Gastrocnemius medialis (tissue), 4 donors: ENCODE measurements at regions not wholly inside any gene's neighbourhood (a gene's known extent, or its start where the extent isn't known, plus 50 kb on each side); places are given as distances from the start of the nearest gene placed in this dataset.

Experiments used
- ATAC-seq, 2 donors: fragments of 150-250 bp; one replicate each; pipeline ENCODE4 v1.9.1; 2016
- DNase-seq, 2 donors: peaks; one replicate each; pipeline ENCODE4 v3.0.0-alpha.2; 2019
- H3K27ac ChIP-seq, 4 donors: fragments of 200-600 bp; sonication (generic); 1 replicate in 1 of 4; 2 replicates in 3 of 4; pipeline ENCODE4 v1.5.1; 2016 to 2018; ENCODE audit warnings: mild to moderate bottlenecking in 2 of 4, moderate library complexity in 1 of 4
- H3K27me3 ChIP-seq, 3 donors: fragments of 200-600 bp; sonication (generic) in 2 of 3; 1 replicate in 1 of 3; 2 replicates in 2 of 3; pipeline versions ENCODE4 v1.5.1 to v1.6.0; 2016 to 2019; ENCODE audit warnings: mild to moderate bottlenecking in 1 of 3, moderate library complexity in 1 of 3
- H3K36me3 ChIP-seq, 2 donors: fragments of 200-600 bp; sonication (generic) in 1 of 2; one replicate each; pipeline ENCODE4 v1.5.1; 2017 to 2018
- H3K4me1 ChIP-seq, 2 donors: fragments of 200-600 bp; sonication (generic) in 1 of 2; one replicate each; pipeline ENCODE4 v1.5.1; 2016 to 2017; ENCODE audit warnings: mild to moderate bottlenecking in 2 of 2
- H3K4me3 ChIP-seq, 4 donors: fragments of 200-600 bp; sonication (generic) in 3 of 4; 1 replicate in 1 of 4; 2 replicates in 3 of 4; pipeline ENCODE4 v1.5.1; 2016 to 2019; ENCODE audit warnings: mild to moderate bottlenecking in 2 of 4
- H3K9me3 ChIP-seq, 3 donors: fragments of 200-600 bp; sonication (generic) in 2 of 3; 1 replicate in 1 of 3; 2 replicates in 2 of 3; pipeline ENCODE4 v1.5.1; 2016 to 2019
- CTCF ChIP-seq, 5 experiments: fragments of 450-650 bp in 3 of 5; fragments of 200-600 bp in 2 of 5; sonication (generic) in 2 of 5; IDR thresholded peaks in 4 of 5; conservative IDR thresholded peaks in 1 of 5; 1 replicate in 4 of 5; 2 replicates in 1 of 5; pipeline ENCODE4 v1.5.1; 2016 to 2019; ENCODE audit warnings: antibody characterized with exemption in 5 of 5, mild to moderate bottlenecking in 3 of 5, moderate library complexity in 3 of 5
- POLR2A ChIP-seq, 2 donors: fragments of 450-650 bp; IDR thresholded peaks; one replicate each; pipeline ENCODE4 v1.6.1; 2017; ENCODE audit warnings: antibody characterized with exemption in 2 of 2, mild to moderate bottlenecking in 2 of 2, moderate library complexity in 2 of 2
- in situ Hi-C, 4 donors: fragments of 200-750 bp; cut with MboI; loops; one replicate each; pipeline versions ENCODE4 v1.15.0 to v1.8.0; 2017; ENCODE audit warnings: low sequenced_read_pairs in 4 of 4
- intact Hi-C: fragments of 100-400 bp; cut with DNase I; formaldehyde crosslinking; loops from one replicate; pipeline ENCODE4 v1.15.1; 2023; ENCODE audit warnings: low total_unique reads

- TF ChIP-seq CTCF (IDR thresholded peaks at IDR 0.05 in 4 of 5, conservative IDR thresholded peaks at IDR 0.05 in 1 of 5) (no peak), POLR2A (IDR thresholded peaks at IDR 0.05) (no peak)
- H3K4me1 ChIP-seq, result no peaks in the 10 kb centered on the region
- H3K36me3 ChIP-seq, result no peaks in the 10 kb centered on the region
- DNase-seq (no peak), ATAC-seq (no peak)
- in situ Hi-C loops (no loop called here), intact Hi-C loops (no loop called here)
- no peaks in the 10 kb centered on the region for H3K9me3 ChIP-seq
- H3K4me3 ChIP-seq, result no peak overlapping the region
- H3K27ac ChIP-seq, result no peak overlapping the region
- H3K27me3 ChIP-seq, result no peaks in the 10 kb centered on the region
These were observed 434.2 kb downstream of the DYNC2H1 start for GRCh38 chr11:103543456-103543855.

GRCh38 chr11:103544874-103545273, 435.6 kb downstream of the DYNC2H1 start:
- H3K4me3 ChIP-seq, result no peak overlapping the region
- intact Hi-C loops, result no loop called here
- no peak for TF ChIP-seq CTCF (IDR thresholded peaks at IDR 0.05 in 4 of 5, conservative IDR thresholded peaks at IDR 0.05 in 1 of 5)
- no peak for TF ChIP-seq POLR2A (IDR thresholded peaks at IDR 0.05)
- no peaks in the 10 kb centered on the region for H3K4me1 ChIP-seq
- H3K27me3 ChIP-seq, result no peaks in the 10 kb centered on the region
- no peaks in the 10 kb centered on the region for H3K36me3 ChIP-seq
- no peaks in the 10 kb centered on the region for H3K9me3 ChIP-seq
- in situ Hi-C loops, result loop anchor here in 1 of 4 donors (5.0 kb wide), 1 partner anchor 42 kb away; no protein-coding TSS in a partner anchor
- DNase-seq, result no peak
- ATAC-seq, result no peak
- H3K27ac ChIP-seq, result no peak overlapping the region

GRCh38 chr11:103545551-103545950, 436.3 kb downstream of the DYNC2H1 start:
- in situ Hi-C loops, result loop anchor here in 1 of 4 donors (5.0 kb wide), 1 partner anchor 42 kb away; no protein-coding TSS in a partner anchor
- DNase-seq (no peak), ATAC-seq (no peak)
- Histone ChIP-seq H3K9me3 (no peaks in the 10 kb centered on the region), H3K27ac (no peak overlapping the region), H3K27me3 (no peaks in the 10 kb centered on the region), H3K36me3 (no peaks in the 10 kb centered on the region), H3K4me3 (no peak overlapping the region), H3K4me1 (no peaks in the 10 kb centered on the region)
- intact Hi-C loops, result no loop called here
- TF ChIP-seq CTCF (IDR thresholded peaks at IDR 0.05 in 4 of 5, conservative IDR thresholded peaks at IDR 0.05 in 1 of 5) (no peak), POLR2A (IDR thresholded peaks at IDR 0.05) (no peak)

GRCh38 chr11:103546236-103546635, 437.0 kb downstream of the DYNC2H1 start:
- no peak for TF ChIP-seq POLR2A (IDR thresholded peaks at IDR 0.05)
- no peak for TF ChIP-seq CTCF (IDR thresholded peaks at IDR 0.05 in 4 of 5, conservative IDR thresholded peaks at IDR 0.05 in 1 of 5)
- DNase-seq, result no peak
- Histone ChIP-seq H3K36me3 (no peaks in the 10 kb centered on the region), H3K4me1 (no peaks in the 10 kb centered on the region), H3K4me3 (no peak overlapping the region), H3K9me3 (no peaks in the 10 kb centered on the region), H3K27ac (no peak overlapping the region), H3K27me3 (no peaks in the 10 kb centered on the region)
- intact Hi-C loops (no loop called here), in situ Hi-C loops (loop anchor here in 1 of 4 donors (5.0 kb wide), 1 partner anchor 41 kb away; no protein-coding TSS in a partner anchor)
- ATAC-seq, result no peak

- no peaks in the 10 kb centered on the region for H3K36me3 ChIP-seq
- H3K4me3 ChIP-seq, result no peak overlapping the region
- H3K27ac ChIP-seq, result no peak overlapping the region
- DNase-seq (no peak), ATAC-seq (no peak)
- in situ Hi-C loops (loop anchor here in 1 of 4 donors (5.0 kb wide), 1 partner anchor 40 kb away; no protein-coding TSS in a partner anchor), intact Hi-C loops (no loop called here)
- H3K4me1 ChIP-seq, result no peaks in the 10 kb centered on the region
- no peaks in the 10 kb centered on the region for H3K9me3 ChIP-seq
- H3K27me3 ChIP-seq, result no peaks in the 10 kb centered on the region
- TF ChIP-seq CTCF (IDR thresholded peaks at IDR 0.05 in 4 of 5, conservative IDR thresholded peaks at IDR 0.05 in 1 of 5), result no peak
These were observed 437.8 kb downstream of the DYNC2H1 start for GRCh38 chr11:103547024-103547423.
